Stimulated activated CD4-positive, alpha-beta T cell treated with anti-CD3 and anti-CD28 coated beads, Interleukin-4, amount 100 ng/mL, for 4 hours (primary cell): ENCODE measurements at regions not wholly inside any gene's neighbourhood (a gene's known extent, or its start where the extent isn't known, plus 50 kb on each side); places are given as distances from the start of the nearest gene placed in this dataset.
"Not testable (repeated sequence)": the region's sequence is repeated elsewhere in the genome, so short reads cannot be mapped to it uniquely, and the experiment has no call there.

Source experiments
- DNase-seq, 2 experiments: peaks; one replicate each; pipeline ENCODE4 v3.0.0-alpha.2; 2020

DNA sequence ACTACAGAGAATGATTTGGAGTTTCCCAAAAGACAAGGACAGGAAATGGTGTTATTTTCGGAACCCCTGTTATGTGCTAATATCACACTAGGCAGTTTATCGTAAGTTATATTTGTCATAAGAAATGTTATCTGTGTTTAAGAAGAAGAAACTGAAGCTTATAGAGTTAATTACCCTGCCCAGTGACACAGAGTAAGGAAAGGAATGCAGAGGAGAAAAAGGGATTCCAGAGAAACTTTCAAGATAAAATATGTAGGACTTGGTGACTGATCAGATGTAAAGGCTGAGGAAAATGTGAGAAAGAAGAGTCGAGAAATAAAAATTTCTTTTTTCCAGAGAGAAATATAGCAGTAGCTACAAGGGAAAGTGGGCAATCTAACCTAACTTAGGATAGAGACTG lies 63.5 kb upstream of the ZNF746 start:
- no peak for DNase-seq

DNA sequence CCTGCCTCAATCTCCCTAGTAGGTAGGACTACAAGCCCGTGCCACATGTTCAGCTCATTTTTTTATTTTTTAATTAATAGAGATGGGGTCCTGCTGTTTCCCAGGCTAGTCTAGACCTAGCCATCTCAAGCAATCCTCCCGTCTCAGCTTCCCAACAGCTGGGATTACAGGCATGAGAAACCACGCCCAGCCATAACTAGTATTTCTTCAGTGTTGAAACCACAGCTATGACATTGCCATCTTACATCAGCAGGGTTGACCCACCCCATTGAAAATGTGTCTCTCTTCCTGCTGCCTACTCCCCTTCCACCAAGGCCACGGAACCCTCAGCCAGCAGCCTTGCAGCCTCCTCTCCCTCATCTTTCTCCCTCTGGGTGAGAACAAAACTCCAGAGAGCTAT lies 62.1 kb upstream of the ZNF746 start:
- no peak for DNase-seq

DNA sequence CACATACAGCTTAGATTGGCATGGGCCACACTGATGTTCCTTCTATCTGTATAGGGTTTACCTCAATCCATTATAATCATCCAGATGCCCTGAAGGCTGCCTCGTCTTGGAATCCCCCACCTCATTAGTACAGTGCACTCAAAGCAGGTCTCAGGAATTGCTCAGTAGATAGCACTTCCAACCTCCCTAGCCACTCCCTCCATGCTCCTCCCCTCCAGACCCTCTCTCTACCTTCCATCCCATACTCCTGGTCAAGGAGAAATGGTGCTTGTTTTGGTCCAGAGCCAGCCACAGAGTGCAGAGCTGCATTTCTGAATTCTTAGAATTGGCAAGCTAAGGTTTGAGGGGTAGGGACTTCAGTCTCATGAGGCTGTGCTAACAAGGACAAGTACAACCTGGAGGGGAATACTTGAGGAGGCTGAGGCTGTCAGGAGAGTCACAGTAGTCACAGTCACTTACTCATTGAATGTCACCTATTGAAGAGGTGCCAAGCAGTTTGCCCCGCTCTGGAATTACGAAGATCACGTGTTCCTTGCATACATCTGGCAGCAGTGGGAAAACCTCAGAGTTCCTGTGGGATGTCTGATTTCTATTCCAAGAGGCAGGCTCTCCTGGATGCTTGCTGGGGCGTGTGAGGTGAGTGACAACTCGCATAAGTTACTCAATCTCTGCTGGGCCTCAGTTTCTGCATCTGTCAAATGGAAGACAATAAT lies 60.7 kb upstream of the ZNF746 start:
- DNase-seq: no peak

DNA sequence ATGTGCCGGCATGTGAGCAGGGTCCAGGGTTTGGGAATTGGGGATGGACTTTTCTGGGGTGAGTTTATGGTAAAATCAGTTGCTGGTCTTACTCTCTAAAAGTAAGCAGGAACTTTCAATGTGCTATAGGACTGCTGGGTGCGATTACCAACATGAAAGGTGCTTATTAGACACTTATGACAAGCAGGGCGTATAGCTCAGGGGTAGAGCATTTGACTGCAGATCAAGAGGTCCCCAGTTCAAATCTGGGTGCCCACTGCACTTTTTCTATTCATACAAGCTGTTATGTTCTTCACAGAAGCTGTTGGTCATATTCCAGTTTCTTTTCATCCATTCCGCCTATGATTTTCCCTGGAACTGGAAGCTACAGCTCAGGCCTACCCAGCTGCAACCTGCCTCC lies 58.9 kb upstream of the ZNF746 start:
- not testable (repeated sequence) for DNase-seq

DNA sequence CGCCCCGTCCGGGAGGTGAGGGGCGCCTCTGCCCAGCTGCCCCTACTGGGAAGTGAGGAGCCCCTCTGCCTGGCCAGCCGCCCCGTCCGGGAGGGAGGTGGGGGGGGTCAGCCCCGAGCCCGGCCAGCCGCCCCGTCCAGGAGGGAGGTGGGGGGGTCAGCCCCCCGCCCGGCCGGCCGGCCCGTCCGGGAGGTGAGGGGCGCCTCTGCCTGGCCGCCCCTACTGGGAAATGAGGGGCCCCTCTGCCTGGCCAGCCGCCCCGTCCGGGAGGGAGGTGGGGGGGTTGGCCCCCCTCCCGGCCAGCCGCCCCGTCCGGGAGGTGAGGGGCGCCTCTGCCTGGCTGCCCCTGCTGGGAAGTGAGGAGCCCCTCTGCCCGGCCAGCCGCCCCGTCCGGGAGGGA lies 57.2 kb upstream of the ZNF746 start:
- not testable (repeated sequence) for DNase-seq

DNA sequence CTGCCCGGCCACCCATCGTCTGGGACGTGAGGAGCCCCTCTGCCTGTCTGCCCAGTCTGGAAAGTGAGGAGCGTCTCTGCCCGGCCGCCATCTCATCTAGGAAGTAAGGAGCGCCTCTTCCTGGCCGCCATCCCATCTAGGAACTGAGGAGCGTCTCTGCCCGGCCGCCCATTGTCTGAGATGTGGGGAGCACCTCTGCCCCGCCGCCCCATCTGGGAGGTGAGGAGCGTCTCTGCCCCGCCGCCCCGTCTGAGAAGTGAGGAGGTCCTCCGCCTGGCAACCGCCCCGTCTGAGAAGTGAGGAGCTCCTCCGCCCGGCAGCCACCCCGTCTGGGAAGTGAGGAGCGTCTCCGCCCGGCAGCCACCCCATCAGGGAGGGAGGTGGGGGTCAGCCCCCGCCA lies 56.4 kb upstream of the ZNF746 start:
- DNase-seq: not testable (repeated sequence)

DNA sequence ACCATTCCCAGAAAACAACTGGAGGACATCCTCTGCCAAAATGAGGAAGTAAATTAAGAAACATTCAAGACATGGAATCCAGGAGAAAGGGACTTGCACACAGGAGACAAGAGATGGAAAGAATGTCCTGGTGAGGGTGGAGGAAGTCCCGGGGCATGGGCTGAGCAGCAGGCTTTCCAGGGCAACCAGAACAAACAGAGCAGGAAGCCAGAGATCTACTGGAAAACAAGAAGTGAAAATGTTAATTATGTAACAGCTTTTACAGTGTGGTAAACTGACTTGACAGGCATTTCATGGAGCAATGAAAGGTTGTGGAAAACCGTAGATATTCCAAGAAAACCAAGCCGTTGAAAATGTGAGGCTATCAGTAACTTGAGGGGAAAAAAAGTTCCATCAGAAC lies 55.2 kb upstream of the ZNF746 start:
- no peak for DNase-seq
